ENCODE measurements at regions not wholly inside any gene's neighbourhood (a gene's known extent, or its start where the extent isn't known, plus 50 kb on each side); places are given as distances from the start of the nearest gene placed in this dataset.

- TF ChIP-seq, protein P1, sequence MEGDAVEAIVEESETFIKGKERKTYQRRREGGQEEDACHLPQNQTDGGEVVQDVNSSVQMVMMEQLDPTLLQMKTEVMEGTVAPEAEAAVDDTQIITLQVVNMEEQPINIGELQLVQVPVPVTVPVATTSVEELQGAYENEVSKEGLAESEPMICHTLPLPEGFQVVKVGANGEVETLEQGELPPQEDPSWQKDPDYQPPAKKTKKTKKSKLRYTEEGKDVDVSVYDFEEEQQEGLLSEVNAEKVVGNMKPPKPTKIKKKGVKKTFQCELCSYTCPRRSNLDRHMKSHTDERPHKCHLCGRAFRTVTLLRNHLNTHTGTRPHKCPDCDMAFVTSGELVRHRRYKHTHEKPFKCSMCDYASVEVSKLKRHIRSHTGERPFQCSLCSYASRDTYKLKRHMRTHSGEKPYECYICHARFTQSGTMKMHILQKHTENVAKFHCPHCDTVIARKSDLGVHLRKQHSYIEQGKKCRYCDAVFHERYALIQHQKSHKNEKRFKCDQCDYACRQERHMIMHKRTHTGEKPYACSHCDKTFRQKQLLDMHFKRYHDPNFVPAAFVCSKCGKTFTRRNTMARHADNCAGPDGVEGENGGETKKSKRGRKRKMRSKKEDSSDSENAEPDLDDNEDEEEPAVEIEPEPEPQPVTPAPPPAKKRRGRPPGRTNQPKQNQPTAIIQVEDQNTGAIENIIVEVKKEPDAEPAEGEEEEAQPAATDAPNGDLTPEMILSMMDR (conservative IDR thresholded peaks at IDR 0.05), result no peak
- H3K27ac ChIP-seq, result no peak overlapping the region
Measured at GRCh38 chr7:12779947-12780346, 92.5 kb downstream of the ARL4A start.

DNA sequence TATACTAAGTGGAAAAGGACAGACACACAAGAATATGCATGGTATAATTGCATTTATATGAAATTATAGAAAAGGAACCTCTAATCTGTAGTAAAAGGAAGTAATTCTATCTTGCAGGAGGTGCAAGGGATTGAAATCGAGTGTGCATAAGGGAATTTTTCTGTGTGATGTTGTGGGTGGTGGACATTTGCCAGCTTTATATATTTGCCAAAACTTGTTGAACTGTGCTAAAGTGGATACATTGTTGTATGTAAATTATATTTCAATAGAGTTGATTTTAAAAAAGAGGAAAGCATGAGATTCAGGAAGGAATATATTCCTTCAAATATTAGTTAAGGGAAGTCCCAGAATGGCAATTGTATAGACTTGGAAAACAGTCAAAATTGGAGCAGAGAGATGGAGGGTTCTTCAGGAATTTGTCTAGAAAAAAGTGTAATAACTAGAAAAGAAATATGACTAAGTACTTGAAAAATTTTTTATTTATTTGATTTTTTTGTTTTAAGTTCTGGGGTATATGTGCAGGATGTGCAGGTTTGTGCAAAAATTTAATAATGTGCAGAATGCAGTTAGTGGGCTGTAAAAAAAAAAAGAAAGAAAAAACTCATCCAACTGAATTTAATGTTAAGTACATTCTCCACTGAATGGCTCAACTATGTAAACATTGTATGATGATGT lies 96.1 kb downstream of the ARL4A start:
- TF ChIP-seq, protein P1 (conservative IDR thresholded peaks at IDR 0.05), result no peak
- no peak overlapping the region for H3K27ac ChIP-seq

- H3K27ac ChIP-seq, result no peak overlapping the region
- TF ChIP-seq, protein P1 (conservative IDR thresholded peaks at IDR 0.05), result no peak
Measured at GRCh38 chr7:12785473-12785872, 98.0 kb downstream of the ARL4A start.

- TF ChIP-seq, protein P1 (conservative IDR thresholded peaks at IDR 0.05), result no peak
- H3K27ac ChIP-seq, result no peak overlapping the region
Measured at GRCh38 chr7:12786494-12786893, 99.1 kb downstream of the ARL4A start.

GRCh38 chr7:12788171-12788570 lies 100.7 kb downstream of the ARL4A start:
- TF ChIP-seq, protein P1 (conservative IDR thresholded peaks at IDR 0.05), result no peak
- no peak overlapping the region for H3K27ac ChIP-seq

DNA sequence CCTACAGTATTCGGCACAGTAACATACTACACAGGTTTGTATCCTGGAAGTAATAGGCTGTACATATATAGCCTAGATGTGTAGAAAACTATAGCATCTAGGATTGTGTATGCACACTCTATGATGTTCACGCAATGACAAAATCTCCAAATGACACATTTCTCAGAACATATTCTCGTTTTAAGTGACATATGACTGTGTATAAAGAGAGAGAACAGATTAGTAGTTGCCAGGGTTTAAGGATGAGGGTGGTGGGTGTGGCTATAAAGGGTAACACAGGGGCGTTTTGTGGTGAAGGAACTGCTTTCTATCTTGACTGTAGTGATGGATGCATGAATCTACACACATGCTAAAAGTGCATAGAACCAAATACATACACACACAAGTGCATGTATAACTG lies 101.2 kb downstream of the ARL4A start:
- no peak overlapping the region for H3K27ac ChIP-seq
- TF ChIP-seq, protein P1 (conservative IDR thresholded peaks at IDR 0.05), result no peak

DNA sequence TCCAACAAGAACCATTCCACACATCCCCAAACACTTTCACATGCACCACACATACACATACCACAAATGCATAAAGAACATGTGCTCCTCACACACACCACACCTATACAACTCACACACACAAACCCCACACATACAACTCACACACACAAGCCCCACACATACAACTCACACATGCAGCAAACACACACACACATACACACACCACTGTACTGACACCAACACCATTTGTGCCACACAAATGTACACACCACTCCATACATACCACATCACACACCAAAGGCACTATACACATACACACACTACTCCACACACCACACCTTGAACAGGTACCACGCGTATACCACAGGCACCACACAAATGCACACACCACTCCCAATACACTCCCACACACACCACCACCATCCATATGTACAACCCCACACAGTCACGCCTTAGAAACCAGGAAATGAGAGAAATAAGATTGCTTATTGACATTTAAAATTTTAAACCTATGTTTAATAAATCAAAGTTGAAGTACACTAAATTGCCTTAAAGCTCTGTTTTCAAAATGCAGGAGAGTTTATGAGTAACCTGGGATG lies 107.4 kb downstream of the ARL4A start:
- no peak overlapping the region for H3K27ac ChIP-seq
- TF ChIP-seq, protein P1 (conservative IDR thresholded peaks at IDR 0.05), result no peak

All from VCaP (cell line).